GM21423 (cell line): ENCODE measurements at regions not wholly inside any gene's neighbourhood (a gene's known extent, or its start where the extent isn't known, plus 50 kb on each side); places are given as distances from the start of the nearest gene placed in this dataset.
A peak's percentile ranks its signal among the peaks of the same experiment; 100 is the strongest.
"Not testable (repeated sequence)": the region's sequence is repeated elsewhere in the genome, so short reads cannot be mapped to it uniquely, and the experiment has no call there.

Source experiments
- ATAC-seq: cut with Tn5 transposase; IDR thresholded peaks from one replicate; pipeline ENCODE4 v1.9.1; 2021; ENCODE audit warnings: mild to moderate bottlenecking, moderate library complexity; ENCODE audit not compliant: unreplicated experiment

GRCh38 chr2:116917196-116917595 is 897.3 kb upstream of the DDX18 start:
- no peak for ATAC-seq

GRCh38 chr2:116918574-116918973 is 895.9 kb upstream of the DDX18 start:
- ATAC-seq = no peak

- no peak for ATAC-seq
Measured at GRCh38 chr2:116922414-116922813, 892.1 kb upstream of the DDX18 start.

GRCh38 chr2:116924509-116924908 is 890.0 kb upstream of the DDX18 start:
- ATAC-seq = no peak

- ATAC-seq = no peak
Measured at GRCh38 chr2:116935097-116935814, 879.2 kb upstream of the DDX18 start.

- no peak for ATAC-seq
Measured at GRCh38 chr2:116948258-116948657, 866.2 kb upstream of the DDX18 start.

GRCh38 chr2:116949249-116949648 is 865.2 kb upstream of the DDX18 start:
- ATAC-seq = no peak

- ATAC-seq = no peak
Measured at GRCh38 chr2:116952254-116952653, 862.2 kb upstream of the DDX18 start.

- ATAC-seq = no peak
Measured at GRCh38 chr2:116955646-116956045, 858.8 kb upstream of the DDX18 start.

- no peak for ATAC-seq
Measured at GRCh38 chr2:116975608-116976007, 838.9 kb upstream of the DDX18 start.

GRCh38 chr2:116979916-116980764 is 834.4 kb upstream of the DDX18 start:
- ATAC-seq = no peak

GRCh38 chr2:116987447-116987846 is 827.0 kb upstream of the DDX18 start:
- no peak for ATAC-seq

GRCh38 chr2:116988303-116988702 is 826.2 kb upstream of the DDX18 start:
- ATAC-seq = no peak

GRCh38 chr2:117019357-117019756 is 795.1 kb upstream of the DDX18 start:
- no peak for ATAC-seq

- no peak for ATAC-seq
Measured at GRCh38 chr2:117027646-117028045, 786.8 kb upstream of the DDX18 start.

GRCh38 chr2:117028708-117029107 is 785.8 kb upstream of the DDX18 start:
- not testable (repeated sequence) for ATAC-seq

GRCh38 chr2:117055499-117056375 is 758.8 kb upstream of the DDX18 start:
- no peak for ATAC-seq

GRCh38 chr2:117056376-117056748 is 758.1 kb upstream of the DDX18 start:
- no peak for ATAC-seq

- no peak for ATAC-seq
Measured at GRCh38 chr2:117057016-117057415, 757.5 kb upstream of the DDX18 start.

- ATAC-seq = peak; percentile 67
Measured at GRCh38 chr2:117058366-117058765, 756.1 kb upstream of the DDX18 start.

- ATAC-seq = no peak
Measured at GRCh38 chr2:117064021-117064420, 750.5 kb upstream of the DDX18 start.
